Activated naive CD4-positive, alpha-beta T cell treated with anti-CD3 and anti-CD28 coated beads, Interleukin-2, amount 50 U/mL, for 16 hours (primary cell): ENCODE measurements at regions not wholly inside any gene's neighbourhood (a gene's known extent, or its start where the extent isn't known, plus 50 kb on each side); places are given as distances from the start of the nearest gene placed in this dataset.

Source experiments
- DNase-seq: peaks from one replicate; pipeline ENCODE4 v3.0.0-alpha.2; 2020

DNA sequence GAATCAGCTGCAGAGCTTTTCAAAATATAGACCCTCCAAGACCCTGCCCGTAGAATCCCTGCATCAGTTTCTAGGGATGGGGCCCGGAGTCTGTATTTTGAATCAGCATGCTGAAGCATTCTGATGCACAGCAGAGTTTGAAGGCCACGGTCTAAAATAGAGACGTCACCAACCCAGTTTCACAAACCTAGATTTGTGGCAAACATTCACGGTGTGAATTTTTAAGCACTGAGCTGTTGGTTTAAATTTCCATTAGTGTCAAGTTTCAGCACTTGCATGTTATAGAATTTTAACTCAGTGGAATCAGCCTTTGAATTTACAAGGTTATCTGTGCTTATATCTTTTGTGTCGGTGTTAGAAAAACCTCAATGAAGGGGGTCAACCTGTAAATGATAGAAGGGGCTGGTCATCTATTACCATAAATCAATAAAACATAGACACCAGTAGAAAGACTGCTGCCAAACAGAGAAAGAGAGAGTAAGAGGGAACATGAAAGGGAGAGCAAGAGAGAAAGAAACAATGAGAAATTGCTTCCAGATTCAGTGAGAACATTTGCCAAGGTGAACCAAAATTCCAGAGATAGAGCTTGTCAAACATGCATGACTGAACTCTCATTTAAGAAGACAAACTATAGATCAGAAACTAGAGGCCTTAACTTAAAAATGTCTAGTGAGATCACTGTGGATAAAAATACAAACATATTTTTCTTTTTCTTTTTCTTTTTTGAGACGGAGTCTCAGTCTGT, 414.9 kb downstream of the ZSWIM6 start:
- no peak for DNase-seq

DNA sequence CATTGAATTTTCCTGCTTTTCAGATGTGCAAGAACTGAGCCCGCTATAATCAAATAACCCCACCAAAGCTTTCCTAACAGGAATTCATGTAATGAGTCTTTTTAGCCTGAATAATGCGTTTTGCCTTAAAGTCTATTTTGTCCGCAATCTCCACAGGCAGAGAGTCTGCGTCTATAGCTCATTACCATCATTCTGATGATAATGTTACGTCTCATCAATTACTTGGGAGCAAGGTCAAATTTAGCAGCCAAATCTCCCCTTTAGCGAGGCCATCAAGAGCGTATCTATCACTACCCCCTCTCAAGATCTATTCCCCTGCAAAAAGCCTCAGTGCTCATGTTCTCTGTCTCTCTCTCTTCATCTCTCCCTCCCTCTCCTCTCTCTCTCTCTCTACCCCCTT, 416.1 kb downstream of the ZSWIM6 start:
- DNase-seq = no peak

DNA sequence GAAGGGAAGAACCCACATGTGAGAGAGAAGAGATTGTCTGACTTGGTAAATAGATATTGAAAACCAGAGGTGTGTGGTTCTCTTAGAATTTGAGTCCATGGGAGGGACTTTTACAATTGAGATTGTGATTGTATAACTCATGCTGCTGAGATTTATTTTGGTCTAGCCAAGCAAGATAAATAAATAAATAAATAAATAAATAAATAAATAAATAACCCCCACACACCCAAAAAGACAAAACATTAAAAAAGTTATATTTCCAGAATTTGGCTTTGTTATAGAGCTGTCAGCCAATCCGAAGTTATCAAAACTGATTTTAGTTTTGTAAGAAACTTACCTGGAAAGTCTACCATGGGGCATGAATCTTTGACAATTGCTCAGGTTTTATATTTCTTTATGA, 416.6 kb downstream of the ZSWIM6 start:
- DNase-seq = no peak

DNA sequence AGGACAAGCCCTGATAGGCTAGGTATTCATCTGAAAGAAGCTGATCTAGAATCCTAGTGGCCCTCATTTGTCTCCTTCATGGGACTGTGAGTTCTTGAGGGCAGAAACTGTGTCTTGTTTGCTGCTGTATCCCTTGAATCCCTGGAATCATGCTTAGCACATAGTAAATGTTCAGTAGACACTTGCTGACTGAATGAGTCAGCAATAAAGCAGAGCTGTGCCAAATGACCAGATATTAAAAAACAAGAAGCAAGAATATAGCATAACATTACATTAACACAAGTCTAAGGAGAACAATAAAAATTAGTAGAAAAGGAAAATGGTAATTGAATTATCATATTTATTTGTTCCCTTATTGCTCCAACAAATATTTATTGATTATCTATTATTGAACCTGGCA, 420.5 kb downstream of the ZSWIM6 start:
- no peak for DNase-seq

DNA sequence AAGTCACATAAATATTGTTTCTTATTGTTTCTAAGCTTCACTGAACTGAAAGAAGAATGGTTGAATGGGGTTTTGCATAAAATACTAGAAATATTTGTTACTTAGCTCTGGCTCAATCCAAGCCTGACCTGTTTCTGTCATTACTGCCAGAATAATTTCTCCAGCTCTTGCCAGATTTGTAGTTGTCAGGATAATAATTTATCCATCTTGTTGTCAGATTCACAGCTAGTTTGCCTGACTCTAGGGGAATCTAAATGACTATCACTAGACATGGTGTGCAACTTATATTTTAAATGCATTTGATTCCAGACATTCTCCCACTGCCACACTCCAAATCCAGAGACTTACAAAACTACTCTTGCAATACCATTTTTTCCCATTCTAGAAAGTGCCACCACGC, 422.7 kb downstream of the ZSWIM6 start:
- DNase-seq = no peak

DNA sequence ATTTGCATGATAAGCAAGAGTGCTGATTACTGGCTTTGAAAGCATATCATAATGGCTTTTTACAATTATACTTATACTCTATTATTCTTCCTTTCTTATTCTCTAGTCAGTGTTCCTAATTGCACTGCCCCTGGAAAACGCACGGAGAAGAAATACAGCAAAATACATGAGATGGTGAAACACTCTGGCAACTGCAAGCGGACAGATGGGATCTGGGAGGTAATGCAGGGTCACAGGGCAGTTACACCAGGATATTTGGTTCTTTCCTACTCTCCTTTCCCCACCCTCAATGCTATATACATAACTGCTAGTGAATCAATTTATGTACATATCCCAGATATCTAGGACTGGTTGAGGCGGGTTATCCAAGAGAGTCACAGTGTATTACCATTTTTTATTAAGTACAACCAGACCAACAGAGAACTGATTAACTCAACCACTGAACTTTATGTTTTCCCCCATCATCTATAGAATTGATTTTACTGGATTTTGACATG, 423.7 kb downstream of the ZSWIM6 start:
- no peak for DNase-seq

DNA sequence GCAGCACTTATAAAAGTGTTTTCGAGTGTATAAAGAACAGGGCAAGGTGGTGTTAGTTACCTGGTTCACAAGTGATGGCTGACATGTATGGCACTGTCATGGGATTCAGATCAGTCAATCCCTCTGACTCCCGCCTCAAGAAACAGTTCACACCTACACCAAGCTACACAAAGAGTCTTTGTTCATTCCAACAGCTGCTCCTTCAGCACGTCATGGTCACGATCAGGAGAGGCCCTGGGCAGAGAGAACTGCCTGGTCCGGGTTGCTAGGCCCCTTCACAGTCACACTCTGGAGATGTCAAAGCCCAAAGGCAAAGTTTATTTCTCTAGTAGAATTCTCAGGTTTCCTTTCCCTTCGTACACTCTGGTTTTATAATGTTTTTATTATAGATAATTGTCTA, 426.7 kb downstream of the ZSWIM6 start:
- no peak for DNase-seq

DNA sequence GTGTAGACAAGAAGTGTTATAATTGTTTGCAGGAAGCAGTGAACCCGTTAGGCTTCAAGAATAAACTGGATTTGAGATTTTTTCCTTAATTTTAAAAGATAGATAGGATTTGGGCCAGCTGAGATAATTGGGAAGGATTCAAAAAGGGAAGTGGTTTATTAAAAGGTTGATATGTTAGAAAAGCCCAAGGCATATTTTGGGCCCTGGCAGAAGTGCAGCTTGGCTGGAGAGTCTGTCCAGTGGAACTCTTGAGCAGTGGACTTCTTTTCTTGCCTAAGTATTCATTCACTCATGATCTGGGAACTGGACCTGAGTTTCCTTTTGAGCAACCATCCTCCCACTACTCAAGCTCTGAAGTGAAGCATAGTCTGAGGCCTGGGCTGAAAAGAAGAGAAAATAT, 433.4 kb downstream of the ZSWIM6 start:
- no peak for DNase-seq

DNA sequence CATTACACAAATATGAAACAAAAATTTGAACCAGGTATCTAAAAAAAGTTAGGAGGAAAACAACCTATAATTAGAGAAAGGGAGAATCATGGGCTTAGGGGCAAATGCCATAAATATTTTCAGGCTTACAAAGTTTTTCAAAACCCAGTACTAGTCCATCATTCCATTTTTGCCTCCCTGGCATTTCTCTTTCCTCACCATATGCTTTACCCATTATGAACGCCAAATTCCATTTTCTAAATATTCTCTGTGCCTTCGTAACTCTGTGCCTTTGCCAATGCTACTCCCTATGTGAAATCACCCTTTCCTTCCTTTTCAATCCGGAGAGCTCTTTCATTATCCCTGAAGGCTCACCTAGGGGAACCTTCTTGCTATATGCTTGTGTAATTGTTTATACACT, 434.1 kb downstream of the ZSWIM6 start:
- DNase-seq = no peak

DNA sequence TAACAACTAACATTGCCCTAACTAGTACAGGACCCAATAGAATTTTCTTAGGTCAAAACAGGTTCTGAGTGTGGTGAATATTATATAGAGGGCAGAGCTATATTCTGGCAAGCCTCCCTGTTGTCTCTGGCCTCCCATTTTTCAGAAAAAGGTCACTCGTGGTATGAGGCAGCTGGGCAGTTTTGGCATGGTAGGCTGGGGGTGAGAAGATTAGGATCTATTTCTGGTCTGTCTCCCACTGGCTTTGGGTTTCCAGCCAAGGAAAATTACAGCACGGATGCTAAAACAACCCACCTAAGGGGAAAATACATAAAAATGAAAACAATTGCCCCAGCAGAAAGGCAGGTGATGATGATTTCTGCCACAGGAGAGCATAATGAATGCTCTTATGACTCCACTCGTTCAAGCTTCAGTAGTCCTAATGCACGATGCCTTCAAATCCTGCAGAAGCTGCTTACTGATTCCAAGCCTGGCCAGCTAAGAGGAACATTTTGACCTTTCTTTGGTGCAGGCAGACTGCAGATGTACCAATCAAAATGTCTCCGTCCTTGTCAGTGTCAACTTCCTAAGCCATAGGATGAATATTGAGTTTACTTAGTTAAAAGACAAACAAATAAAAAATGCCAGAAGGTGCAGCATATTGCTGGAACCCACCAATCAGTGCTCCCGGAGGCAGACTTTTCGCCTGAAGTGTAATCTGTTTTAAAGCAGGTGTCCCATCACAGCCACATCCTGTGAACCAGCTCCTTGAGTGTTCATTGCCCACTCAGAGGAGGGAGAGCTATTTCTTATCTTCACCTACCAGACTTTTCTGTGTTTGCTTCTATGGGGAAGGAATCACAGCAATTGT, 435.4 kb downstream of the ZSWIM6 start:
- no peak for DNase-seq

DNA sequence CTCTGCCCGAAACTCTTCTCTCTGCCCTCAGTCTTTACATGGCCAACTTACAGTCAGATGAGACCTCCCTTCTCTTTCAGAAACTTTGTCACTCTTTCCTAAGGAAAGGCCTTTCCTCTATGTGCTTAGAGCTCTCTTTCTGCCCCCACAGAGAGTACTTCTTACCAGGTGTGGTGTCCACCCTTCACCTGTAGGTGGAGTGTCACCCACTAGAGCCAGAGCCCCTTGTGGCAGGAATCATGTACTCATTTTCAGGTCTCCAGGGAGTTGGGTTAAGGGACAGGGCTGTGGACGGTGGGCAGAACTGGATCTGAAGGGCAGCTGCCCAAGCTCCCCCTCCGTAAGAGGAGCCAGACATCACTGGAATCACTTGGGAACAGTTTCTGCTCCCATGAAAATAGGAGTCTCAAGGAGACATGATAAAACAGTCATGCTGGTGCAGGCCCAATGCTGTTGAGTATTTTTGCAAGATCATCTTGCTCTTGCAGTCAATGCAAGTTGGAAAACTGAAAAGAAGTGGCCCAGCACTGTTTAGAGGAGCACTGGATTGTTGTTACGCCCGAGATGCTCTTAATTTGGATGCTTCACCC, 436.7 kb downstream of the ZSWIM6 start:
- no peak for DNase-seq

DNA sequence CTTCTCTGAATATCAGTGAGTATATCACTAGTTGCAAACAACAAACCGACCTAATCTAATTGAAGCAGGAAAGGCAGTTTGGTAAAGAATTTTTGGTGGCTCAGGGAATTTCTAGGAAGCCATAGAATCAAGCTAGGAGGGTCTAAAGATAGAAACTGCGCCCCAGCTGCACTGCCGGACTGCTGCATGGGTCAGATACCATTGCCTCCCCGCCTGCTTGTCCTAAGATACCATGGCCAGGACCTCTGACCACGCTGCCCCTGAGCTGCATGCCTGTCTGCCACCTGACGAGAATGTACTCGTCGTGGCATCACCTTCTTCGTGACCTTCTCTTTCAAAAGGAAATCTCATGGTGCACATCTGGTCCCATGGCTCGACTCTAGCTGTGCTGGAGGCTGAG, 439.0 kb downstream of the ZSWIM6 start:
- DNase-seq = no peak

DNA sequence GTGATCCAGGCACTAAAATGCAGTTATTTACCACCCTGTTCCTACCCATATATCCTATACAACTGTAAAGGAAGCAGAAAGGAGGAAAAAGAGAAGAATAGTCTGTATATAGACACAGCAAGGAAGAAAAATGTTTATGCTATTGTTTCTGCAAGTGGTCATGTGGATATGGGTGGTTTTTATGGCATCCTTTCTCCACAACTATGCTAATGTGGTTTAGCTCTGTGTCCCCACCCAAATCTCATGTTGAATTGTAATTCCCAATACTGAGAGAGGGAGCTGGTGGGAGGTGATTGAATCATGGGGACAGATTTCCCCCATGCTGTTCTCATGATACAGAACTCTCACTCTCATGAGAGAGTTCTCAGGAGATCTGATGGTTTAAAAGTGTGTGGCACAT, 439.8 kb downstream of the ZSWIM6 start:
- no peak for DNase-seq

DNA sequence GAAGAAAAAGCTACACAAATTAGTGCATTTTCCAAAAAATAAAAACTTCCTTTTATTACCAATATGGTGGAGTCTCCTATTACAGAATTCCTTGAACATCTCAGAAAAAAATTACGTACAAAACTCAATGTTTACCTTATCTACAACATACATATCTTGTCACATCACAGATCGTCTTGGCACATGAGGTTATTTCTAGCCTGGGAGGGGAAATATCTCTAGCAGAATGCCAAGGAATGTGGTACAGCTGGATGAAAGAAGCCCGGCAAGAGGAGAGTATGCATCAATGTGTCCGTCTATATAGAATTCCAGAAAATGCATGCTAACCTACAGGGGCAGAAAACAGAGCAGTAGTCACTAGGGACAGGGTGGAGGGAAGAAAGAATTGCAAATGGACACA, 443.8 kb downstream of the ZSWIM6 start:
- no peak for DNase-seq

DNA sequence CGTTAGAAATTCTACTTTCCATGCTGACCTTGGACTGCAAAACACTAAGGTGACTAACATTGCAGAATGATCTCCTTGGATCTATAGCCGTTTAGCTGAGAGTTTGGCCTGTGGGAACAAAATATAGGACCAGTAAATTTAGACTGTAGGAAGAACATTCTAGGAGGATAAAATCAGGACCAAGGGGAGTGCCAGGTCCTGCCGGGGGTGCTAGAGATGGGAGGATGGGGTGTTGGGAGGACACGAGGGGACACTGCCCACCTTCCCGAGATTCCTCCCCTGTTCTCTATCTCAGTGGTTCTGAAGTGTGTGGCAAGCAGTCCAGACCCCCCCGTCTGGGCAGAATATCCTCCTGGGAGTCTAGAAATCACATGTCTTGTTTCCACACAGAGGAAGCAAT, 445.2 kb downstream of the ZSWIM6 start:
- no peak for DNase-seq

DNA sequence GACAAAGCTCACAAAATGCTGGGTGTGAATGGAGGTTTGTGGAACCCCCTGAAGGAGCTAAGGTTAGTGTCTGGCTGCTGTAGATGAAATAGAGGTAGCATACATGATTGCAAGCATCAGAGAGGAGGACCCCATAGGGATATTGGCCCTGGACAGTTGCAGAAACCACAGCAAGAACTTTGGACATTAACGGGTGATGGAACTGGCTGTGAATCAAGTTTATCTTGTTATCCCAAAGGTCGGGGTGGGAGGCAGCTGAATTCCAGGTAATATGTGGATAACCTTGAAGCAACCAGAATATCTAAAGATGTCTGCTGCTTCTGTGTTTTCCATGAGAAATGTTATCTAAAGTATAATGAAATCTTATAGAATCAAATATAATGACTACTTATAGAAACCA, 447.7 kb downstream of the ZSWIM6 start:
- DNase-seq = no peak

DNA sequence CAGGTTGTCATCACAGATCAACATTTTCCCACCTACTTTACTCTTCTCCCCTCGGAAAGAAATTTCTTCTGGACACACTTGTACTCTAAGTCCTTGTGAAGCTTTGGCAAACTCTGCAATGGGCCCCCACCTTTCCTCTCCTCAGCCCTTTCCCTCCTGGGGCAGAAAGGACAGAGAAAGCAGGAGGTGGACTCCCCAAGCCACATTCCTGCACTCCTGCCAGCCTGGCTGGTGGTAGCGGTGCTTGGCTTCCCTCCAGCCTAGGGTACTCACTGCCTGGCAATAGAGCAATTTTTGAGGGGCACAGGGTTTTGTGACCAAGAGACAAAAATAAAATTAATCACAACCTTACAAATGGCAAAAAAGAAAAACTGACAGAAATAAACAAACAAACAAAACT, 451.4 kb downstream of the ZSWIM6 start:
- no peak for DNase-seq

DNA sequence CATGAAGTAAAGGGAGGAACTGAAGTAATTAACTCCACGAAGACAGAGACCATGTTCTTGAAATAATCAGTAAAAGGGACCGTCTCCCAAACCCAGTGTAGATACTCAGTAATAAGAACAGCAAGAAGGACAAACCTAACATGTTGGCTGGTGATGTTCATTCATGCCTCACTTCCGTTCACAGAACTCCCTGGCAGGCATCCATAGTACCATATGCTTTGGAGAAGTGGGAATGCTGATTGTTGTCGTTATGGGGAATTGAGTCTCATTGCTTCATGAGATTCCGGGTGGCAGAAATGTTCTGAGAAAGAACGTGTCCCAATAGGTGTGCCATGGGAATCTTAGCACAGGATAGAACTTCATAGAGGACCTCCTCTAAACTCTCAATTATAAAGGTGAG, 452.3 kb downstream of the ZSWIM6 start:
- no peak for DNase-seq

DNA sequence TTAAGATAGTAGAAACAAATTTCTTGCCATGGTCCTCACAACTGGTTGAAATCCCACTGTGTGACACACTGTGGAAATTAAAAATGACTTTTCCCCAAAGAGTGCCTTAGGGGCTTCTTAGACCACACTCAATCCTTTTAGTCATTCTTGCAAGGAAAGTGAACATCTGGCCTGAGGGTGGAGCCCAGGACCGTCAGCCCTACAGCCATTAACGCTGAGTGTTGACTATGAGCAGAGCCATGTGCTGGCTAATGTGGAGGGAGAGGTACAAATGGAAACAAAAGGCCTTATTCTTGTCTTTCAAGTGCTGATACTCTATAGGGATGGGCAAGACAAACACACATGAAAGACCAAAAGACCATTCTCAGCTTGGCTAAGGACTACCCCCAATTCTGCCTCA, 456.5 kb downstream of the ZSWIM6 start:
- DNase-seq = no peak

DNA sequence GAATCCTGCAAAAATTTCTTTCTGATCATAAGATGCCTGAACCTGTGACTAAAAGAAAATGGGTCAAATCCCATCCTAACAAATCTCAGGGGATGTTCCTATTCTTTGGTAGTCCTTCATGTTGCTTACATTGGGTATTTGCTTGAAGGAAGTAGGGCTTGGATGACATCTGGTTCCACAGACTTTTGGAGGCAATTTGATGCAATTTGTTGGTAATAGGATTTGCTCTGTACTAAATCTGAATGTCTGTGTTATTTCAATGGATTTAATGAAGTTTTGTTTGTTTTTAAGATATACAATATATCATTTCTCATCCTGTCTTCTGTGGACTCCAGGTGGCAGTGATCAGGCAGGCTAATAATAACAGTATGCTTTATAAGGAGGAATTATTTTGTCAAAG, 457.9 kb downstream of the ZSWIM6 start:
- DNase-seq = no peak

DNA sequence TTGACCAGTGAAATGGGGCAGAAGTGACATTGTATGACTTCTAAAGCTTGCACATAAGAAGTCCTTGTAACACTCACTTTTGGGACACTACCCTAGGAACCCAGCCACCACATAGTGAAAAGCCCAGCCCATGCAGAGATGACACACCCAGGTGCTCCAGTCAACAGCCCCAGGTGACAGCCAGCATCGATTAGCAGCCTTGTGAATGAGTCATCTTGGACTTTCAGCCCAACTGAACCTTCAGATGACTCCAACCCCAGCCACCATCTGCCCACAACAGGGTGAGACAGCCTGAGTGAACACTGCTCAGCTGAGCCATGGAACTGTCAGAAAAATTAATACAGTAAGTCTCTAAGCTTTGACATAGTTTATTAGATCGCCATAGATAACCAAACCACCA, 458.6 kb downstream of the ZSWIM6 start:
- DNase-seq = no peak

DNA sequence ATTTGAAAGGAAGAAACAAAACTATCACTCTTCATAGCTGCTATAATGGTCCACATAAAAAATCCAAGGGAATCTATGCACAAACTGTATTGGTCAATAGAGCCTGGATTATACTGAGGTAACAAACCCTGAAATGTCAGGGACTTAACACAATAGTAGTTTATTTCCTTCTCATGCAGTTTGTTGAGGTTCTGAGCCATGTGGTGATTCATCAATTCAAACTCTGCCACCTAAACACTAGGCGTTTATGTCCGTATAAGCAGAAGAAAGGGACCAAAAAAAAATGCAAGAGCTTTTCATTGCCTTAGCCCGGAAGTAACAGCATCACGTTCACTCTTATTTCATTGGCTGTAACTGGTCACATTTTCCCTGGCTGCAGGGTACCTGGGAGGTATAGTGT, 464.7 kb downstream of the ZSWIM6 start:
- DNase-seq = no peak

DNA sequence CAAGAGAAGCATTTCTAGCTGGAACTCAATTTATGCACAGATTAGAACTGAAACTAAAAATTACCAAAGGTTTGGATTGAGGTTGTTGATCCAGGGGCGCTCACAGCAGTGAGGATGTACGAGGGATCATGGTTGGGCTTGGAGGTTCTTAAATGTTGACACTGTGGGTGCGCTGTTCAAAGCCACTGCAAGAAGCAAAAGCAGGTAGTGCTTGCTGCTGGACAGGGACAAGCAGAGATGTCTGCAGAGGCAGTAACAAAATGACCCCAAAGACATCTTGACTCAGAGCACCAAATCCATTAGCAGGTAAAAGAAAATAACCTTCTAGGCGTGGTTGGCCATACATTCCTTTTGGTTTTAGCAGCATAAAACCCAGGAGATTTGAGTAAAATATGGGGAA, 468.4 kb downstream of the ZSWIM6 start:
- DNase-seq = no peak

DNA sequence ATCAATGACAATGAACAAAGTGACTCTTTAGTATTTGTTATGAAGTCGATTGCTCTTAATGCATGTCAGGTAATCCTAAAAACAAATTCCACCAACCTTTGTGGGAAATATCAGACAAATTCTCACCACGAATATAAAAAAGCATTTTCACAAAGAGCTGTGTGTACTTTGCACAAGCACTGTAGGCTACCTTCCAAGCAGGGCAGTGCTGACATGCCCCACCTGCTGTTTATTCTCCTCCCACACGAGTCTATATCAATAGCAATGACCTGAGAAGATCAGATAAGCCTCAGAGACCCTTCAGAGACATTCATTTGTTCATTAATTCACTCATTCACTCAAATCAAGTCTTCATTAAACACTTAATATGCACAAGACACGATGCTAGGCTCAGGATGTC, 469.1 kb downstream of the ZSWIM6 start:
- no peak for DNase-seq
